ENCODE measurements at regions not wholly inside any gene's neighbourhood (a gene's known extent, or its start where the extent isn't known, plus 50 kb on each side); places are given as distances from the start of the nearest gene placed in this dataset.

DNA sequence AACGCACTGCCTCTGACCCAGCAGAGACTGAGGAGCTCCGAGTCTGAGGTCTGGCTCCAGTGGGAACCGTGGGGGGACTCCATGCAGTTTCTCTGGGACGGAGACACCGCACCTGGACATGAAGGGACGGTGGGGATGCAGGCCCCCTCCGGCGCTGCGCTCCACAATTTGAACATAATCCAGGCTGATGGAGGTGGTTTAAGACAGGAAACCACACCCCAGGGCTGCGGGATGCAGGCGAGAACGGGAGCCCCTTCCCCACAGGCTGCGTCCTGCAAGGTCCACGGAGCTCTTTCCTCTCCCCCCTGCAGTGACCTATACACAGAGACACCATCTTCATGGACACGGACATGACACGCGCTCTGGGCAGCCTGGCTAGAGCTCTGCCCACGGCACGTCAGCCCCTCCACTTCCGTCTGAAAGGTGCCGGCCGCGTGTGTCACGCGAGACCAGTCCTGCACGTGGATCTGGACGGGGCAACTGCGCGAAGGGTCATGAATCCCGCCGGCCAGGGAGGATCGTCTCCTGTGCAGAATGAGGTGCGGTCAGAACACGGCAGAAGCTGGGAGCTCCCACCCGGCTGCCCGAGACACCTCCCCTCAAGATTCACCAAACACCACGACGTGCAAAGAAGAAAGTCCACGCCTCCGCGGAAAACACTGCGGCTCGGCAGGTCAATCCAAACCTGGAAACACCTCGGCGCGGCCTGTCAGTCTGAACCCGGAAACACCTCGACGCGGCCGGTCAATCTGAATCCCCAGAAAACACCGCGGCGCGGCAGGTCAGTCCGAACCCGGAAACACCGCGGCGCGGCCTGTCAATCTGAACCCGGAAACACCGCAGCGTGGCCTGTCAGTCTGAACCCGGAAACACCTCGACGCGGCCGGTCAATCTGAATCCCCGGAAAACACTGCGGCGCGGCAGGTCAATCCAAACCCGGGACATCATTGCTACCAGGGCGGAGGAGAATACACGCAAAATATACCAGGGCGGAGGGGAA, 212.4 kb downstream of the BRD1 start:
- Histone ChIP-seq H3K9me3 (ENCODE audit: insufficient read depth, low read depth, low read length) (peaks cover 6% of the 10 kb centered on the region; the same call in 1 of the 2 replicates), H3K9ac (ENCODE audit: low read depth, low read length) (no peak overlapping the region), H3K4me3 (ENCODE audit: low read length) (no peak overlapping the region), H3K4me1 (ENCODE audit: insufficient read depth, low read length) (no peaks in the 10 kb centered on the region), H3K27me3 (ENCODE audit: insufficient read depth, low read length) (no peaks in the 10 kb centered on the region), H3K27ac (ENCODE audit: low read length) (no peak overlapping the region), H3K36me3 (ENCODE audit: insufficient read depth, low read depth, low read length) (no peaks in the 10 kb centered on the region)

GRCh38 chr22:49613511-49614270, 214.0 kb downstream of the BRD1 start:
- Histone ChIP-seq H3K4me3 (ENCODE audit: low read length) (no peak overlapping the region), H3K27me3 (ENCODE audit: insufficient read depth, low read length) (no peaks in the 10 kb centered on the region), H3K9ac (ENCODE audit: low read depth, low read length) (no peak overlapping the region), H3K27ac (ENCODE audit: low read length) (no peak overlapping the region), H3K36me3 (ENCODE audit: insufficient read depth, low read depth, low read length) (no peaks in the 10 kb centered on the region), H3K4me1 (ENCODE audit: insufficient read depth, low read length) (no peaks in the 10 kb centered on the region), H3K9me3 (ENCODE audit: insufficient read depth, low read depth, low read length) (peaks cover 6% of the 10 kb centered on the region; the same call in 1 of the 2 replicates)

DNA sequence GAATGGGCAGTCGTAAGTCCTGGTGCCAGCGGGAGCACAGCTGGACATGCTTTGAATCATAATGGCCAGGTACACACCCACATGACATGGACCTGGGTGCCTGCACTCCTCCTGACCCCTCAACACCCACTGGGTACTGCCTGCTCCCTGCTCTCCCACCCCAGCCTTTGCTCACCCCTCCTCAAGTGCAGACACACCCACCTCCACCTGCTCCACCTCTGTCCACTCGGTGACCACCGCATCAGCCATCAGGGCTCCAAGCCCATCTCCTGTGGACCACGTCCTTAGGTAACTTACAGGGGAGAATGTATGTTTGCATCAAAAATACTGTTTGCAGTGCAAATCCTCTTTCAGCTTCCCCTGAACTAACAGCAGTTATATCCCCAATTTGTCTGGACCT, 214.6 kb downstream of the BRD1 start:
- H3K27me3 ChIP-seq (ENCODE audit: insufficient read depth, low read length) = no peaks in the 10 kb centered on the region
- H3K9me3 ChIP-seq (ENCODE audit: insufficient read depth, low read depth, low read length) = peaks cover 6% of the 10 kb centered on the region; the same call in 1 of the 2 replicates
- no peaks in the 10 kb centered on the region for H3K4me1 ChIP-seq (ENCODE audit: insufficient read depth, low read length)
- no peak overlapping the region for H3K4me3 ChIP-seq (ENCODE audit: low read length)
- no peak overlapping the region for H3K27ac ChIP-seq (ENCODE audit: low read length)
- no peak overlapping the region for H3K9ac ChIP-seq (ENCODE audit: low read depth, low read length)
- no peaks in the 10 kb centered on the region for H3K36me3 ChIP-seq (ENCODE audit: insufficient read depth, low read depth, low read length)

DNA sequence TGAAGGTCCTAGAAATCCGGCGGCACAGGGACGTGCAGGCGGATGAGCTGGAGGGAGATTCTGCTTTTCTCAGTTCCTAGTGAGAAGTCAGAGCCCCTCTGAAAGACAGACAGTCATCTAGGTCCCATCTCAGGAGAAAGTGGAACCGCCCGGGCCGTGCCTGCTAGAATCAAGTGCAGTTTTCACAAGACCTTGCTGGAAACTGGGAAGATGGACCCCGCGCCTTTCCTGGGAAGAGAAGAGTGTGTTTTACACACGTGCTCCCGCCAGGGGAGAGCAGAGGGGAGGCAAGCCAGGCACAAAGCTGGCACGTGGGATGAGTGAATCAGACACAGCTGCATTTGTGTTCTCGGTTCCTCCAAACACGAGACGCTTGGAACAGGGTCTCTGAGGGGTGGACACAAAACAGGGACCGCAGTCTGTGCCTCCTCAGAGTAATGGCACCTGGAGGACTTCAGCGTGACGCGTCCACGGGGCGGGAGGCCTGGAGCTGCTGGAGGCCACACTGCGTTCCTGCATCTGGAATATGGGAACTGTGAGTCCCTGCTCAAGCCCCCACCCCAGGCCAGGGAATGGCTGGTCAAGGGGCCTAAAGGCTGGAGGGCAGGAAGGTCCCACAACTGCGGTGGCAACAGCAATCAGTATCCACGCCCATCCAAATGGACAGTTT, 218.3 kb downstream of the BRD1 start:
- Histone ChIP-seq H3K9ac (ENCODE audit: low read depth, low read length) (no peak overlapping the region), H3K36me3 (ENCODE audit: insufficient read depth, low read depth, low read length) (no peaks in the 10 kb centered on the region), H3K4me1 (ENCODE audit: insufficient read depth, low read length) (no peaks in the 10 kb centered on the region), H3K27me3 (ENCODE audit: insufficient read depth, low read length) (no peaks in the 10 kb centered on the region), H3K27ac (ENCODE audit: low read length) (no peak overlapping the region), H3K9me3 (ENCODE audit: insufficient read depth, low read depth, low read length) (peaks cover 13% of the 10 kb centered on the region; the same call in 1 of the 2 replicates), H3K4me3 (ENCODE audit: low read length) (no peak overlapping the region)

GRCh38 chr22:49608660-49609059, 219.0 kb downstream of the BRD1 start:
- peaks cover 19% of the 10 kb centered on the region; the same call in 1 of the 2 replicates for H3K9me3 ChIP-seq (ENCODE audit: insufficient read depth, low read depth, low read length)
- no peaks in the 10 kb centered on the region for H3K27me3 ChIP-seq (ENCODE audit: insufficient read depth, low read length)
- H3K4me1 ChIP-seq (ENCODE audit: insufficient read depth, low read length) = no peaks in the 10 kb centered on the region
- no peak overlapping the region for H3K27ac ChIP-seq (ENCODE audit: low read length)
- no peak overlapping the region for H3K4me3 ChIP-seq (ENCODE audit: low read length)
- no peaks in the 10 kb centered on the region for H3K36me3 ChIP-seq (ENCODE audit: insufficient read depth, low read depth, low read length)
- H3K9ac ChIP-seq (ENCODE audit: low read depth, low read length) = no peak overlapping the region

DNA sequence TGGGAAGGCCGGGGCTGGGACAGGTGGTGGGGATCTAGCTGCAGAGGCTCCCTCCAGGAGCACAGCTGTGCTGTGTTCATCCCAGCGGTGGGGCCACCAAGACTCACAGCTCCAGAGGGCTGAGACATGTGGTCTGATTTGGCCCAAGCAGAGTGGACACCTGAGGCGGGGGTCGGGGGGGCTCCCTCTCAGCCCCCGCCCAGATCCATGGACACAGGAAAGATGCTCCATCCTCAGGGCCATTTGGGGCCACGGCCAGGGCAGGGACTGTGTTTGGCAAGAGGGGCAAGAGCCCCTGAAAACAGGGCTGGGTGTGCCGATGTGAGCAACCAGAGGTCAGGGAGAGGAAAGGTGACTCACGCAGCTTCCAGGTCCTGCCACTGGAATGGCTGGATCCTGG, 219.4 kb downstream of the BRD1 start:
- no peak overlapping the region for H3K9ac ChIP-seq (ENCODE audit: low read depth, low read length)
- no peaks in the 10 kb centered on the region for H3K36me3 ChIP-seq (ENCODE audit: insufficient read depth, low read depth, low read length)
- no peaks in the 10 kb centered on the region for H3K4me1 ChIP-seq (ENCODE audit: insufficient read depth, low read length)
- no peaks in the 10 kb centered on the region for H3K27me3 ChIP-seq (ENCODE audit: insufficient read depth, low read length)
- H3K9me3 ChIP-seq (ENCODE audit: insufficient read depth, low read depth, low read length) = peaks cover 19% of the 10 kb centered on the region; the same call in 1 of the 2 replicates
- no peak overlapping the region for H3K4me3 ChIP-seq (ENCODE audit: low read length)
- H3K27ac ChIP-seq (ENCODE audit: low read length) = no peak overlapping the region

GRCh38 chr22:49607821-49608220, 219.9 kb downstream of the BRD1 start:
- no peaks in the 10 kb centered on the region for H3K36me3 ChIP-seq (ENCODE audit: insufficient read depth, low read depth, low read length)
- no peak overlapping the region for H3K4me3 ChIP-seq (ENCODE audit: low read length)
- H3K9ac ChIP-seq (ENCODE audit: low read depth, low read length) = no peak overlapping the region
- H3K9me3 ChIP-seq (ENCODE audit: insufficient read depth, low read depth, low read length) = peaks cover 16% of the 10 kb centered on the region; the same call in 1 of the 2 replicates
- no peaks in the 10 kb centered on the region for H3K27me3 ChIP-seq (ENCODE audit: insufficient read depth, low read length)
- no peak overlapping the region for H3K27ac ChIP-seq (ENCODE audit: low read length)
- H3K4me1 ChIP-seq (ENCODE audit: insufficient read depth, low read length) = no peaks in the 10 kb centered on the region

GRCh38 chr22:49606562-49607290, 220.9 kb downstream of the BRD1 start:
- H3K36me3 ChIP-seq (ENCODE audit: insufficient read depth, low read depth, low read length) = no peaks in the 10 kb centered on the region
- no peak overlapping the region for H3K9ac ChIP-seq (ENCODE audit: low read depth, low read length)
- H3K4me1 ChIP-seq (ENCODE audit: insufficient read depth, low read length) = no peaks in the 10 kb centered on the region
- no peak overlapping the region for H3K4me3 ChIP-seq (ENCODE audit: low read length)
- peaks cover 13% of the 10 kb centered on the region; the same call in 1 of the 2 replicates for H3K9me3 ChIP-seq (ENCODE audit: insufficient read depth, low read depth, low read length)
- no peaks in the 10 kb centered on the region for H3K27me3 ChIP-seq (ENCODE audit: insufficient read depth, low read length)
- no peak overlapping the region for H3K27ac ChIP-seq (ENCODE audit: low read length)

DNA sequence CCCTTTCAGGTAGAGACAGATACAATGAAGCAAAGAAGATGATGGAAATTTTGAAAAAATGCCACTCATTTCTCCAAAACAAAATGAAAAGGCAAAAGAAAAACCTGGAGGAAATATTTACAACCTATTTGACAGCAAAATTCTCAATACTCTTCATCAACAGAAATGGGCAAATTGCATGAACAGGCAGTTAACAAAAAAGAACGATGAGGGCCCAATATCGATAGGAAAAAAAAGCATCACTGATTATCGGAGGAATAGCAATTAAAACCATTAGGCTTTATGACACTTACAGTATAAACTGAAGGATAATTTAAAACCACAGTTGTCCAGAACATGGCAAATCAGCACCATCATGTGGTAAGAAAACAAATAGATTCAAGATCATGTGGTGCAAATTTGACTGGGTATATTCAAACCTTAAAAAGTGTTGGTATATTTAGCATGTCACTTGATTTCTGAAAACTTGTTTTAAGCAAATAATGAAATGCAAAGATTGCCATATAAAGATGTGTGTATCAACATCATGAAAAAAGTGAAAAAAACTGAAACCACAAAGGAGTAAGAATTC, 222.9 kb downstream of the BRD1 start:
- H3K9me3 ChIP-seq (ENCODE audit: insufficient read depth, low read depth, low read length) = peaks cover 13% of the 10 kb centered on the region; the same call in 1 of the 2 replicates
- no peak overlapping the region for H3K4me3 ChIP-seq (ENCODE audit: low read length)
- H3K4me1 ChIP-seq (ENCODE audit: insufficient read depth, low read length) = no peaks in the 10 kb centered on the region
- H3K27ac ChIP-seq (ENCODE audit: low read length) = no peak overlapping the region
- no peak overlapping the region for H3K9ac ChIP-seq (ENCODE audit: low read depth, low read length)
- no peaks in the 10 kb centered on the region for H3K36me3 ChIP-seq (ENCODE audit: insufficient read depth, low read depth, low read length)
- no peaks in the 10 kb centered on the region for H3K27me3 ChIP-seq (ENCODE audit: insufficient read depth, low read length)

DNA sequence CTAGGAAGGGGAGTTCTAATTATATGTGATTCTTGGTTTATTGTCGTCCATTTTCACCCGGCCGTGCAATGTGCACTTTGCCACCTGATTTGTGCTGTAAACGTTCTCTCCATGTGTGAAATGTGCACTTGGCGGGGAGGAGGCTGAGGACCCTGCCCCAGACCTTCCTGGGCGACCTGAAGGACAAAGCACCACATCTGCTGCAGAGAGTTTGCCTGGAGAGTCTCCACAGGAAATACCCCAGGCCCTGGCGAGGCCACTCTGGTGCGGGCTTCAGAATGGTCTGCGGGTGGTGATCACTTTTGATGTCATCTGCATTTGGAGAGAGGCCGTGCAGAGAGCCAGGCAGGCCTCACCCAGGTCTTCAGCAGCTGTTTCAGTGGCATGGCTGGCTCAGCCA, 224.7 kb downstream of the BRD1 start:
- H3K9me3 ChIP-seq (ENCODE audit: insufficient read depth, low read depth, low read length) = peaks cover 13% of the 10 kb centered on the region; the same call in 1 of the 2 replicates
- H3K36me3 ChIP-seq (ENCODE audit: insufficient read depth, low read depth, low read length) = no peaks in the 10 kb centered on the region
- H3K9ac ChIP-seq (ENCODE audit: low read depth, low read length) = no peak overlapping the region
- no peaks in the 10 kb centered on the region for H3K4me1 ChIP-seq (ENCODE audit: insufficient read depth, low read length)
- no peak overlapping the region for H3K27ac ChIP-seq (ENCODE audit: low read length)
- H3K27me3 ChIP-seq (ENCODE audit: insufficient read depth, low read length) = no peaks in the 10 kb centered on the region
- H3K4me3 ChIP-seq (ENCODE audit: low read length) = no peak overlapping the region

Measured in iPS-20b (cell line).